Stimulated activated CD4-positive, alpha-beta T cell treated with anti-CD3 and anti-CD28 coated beads, Interleukin-2, amount 100 ng/mL, for 24 hours (primary cell): ENCODE measurements at regions not wholly inside any gene's neighbourhood (a gene's known extent, or its start where the extent isn't known, plus 50 kb on each side); places are given as distances from the start of the nearest gene placed in this dataset.

Experiments
- DNase-seq, 2 donors: peaks; one replicate each; pipeline ENCODE4 v3.0.0-alpha.2; 2020

DNA sequence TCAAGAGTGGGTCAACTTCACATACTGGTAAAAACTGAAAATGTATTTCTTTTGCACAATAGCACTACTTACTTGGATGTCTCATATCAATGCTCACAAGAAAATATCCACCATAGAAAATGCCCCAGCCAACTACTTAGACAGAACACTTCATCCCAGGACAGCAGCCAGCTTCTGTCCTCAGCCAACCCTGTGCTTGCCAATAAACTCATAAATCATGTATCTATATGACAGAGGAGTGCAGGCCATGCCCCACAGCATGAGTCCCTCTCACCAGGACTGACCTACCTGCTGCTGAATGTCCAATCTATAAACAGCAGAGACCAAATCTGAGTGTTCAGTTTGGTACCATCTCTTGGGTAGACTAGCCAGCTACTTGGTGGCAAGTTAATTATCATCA, 179.3 kb downstream of the OMA1 start:
- DNase-seq: no peak

DNA sequence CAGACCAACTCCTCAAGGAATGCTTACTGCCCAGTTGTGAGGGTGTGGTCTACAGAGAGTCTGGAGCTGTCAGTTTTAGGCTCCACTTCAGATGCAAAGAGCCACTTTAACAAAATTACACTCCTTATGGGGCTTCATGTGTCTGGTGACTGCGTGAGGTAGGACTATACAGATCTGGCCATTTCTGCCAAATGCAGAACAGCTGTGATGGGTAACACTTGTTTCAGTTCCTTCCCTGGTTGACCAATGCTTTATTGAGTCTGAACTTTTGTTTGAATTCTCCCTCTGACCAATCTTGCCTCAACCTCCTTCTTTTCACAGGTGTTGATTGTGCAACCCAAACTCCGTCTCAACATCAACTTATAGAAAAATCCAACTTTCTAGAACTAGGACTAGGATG, 181.2 kb downstream of the OMA1 start:
- DNase-seq: no peak

DNA sequence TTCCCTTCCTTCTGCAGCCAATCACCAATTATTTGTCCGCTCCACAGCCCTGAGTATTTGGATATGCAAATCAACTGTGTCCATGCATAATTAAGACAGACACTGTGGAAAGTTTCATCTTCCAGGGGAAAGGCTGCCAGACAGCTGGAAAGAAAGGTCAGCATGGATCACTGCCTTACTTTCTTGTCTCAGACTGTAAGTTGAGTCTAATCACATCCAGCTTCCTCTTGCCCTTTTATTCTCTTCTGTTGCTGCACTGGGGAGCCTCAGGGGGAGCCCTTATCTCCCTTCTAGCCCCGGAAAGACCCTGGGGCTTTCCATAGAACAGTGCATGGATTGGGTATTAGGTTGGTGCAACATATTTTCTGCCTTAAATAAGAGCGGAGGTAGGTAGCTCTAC, 182.9 kb downstream of the OMA1 start:
- no peak for DNase-seq

DNA sequence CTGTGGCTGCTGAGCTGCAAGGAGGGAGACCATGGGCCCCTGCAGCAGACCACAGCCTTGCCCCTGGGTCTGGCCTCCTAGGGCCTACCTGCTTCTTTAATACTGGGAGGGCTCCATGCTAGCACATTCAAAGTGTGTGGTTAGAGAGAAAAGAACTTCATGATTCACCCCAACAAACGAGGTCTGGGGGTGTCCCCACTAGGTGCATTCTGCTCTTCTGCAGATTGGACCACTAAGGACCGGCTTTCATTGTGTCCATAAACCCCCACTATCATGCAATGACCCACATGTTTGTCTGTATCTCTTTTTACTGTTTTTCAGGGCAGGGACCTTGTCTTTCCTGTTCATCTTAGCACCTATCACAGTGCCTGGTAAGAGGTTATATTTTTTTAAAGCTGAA, 185.4 kb downstream of the OMA1 start:
- DNase-seq: no peak

DNA sequence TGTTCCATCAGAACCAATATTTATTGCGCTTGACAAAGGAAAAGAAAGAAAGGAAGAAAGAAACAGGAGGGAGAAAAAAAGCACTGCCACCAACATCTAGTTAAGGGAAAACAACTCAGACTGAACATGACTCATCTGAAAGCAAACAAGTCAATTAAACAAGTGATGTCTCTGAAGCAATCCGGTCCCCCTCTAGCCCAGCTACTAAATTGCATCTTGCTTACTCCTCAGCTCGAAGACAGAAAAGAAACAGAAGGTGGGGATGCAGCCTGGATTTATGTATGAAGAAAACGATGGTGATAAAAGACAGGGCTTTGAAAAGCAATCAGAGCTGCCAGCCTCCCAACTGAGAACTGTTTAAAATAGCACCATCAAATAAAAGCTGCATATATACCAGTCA, 188.2 kb downstream of the OMA1 start:
- no peak for DNase-seq

DNA sequence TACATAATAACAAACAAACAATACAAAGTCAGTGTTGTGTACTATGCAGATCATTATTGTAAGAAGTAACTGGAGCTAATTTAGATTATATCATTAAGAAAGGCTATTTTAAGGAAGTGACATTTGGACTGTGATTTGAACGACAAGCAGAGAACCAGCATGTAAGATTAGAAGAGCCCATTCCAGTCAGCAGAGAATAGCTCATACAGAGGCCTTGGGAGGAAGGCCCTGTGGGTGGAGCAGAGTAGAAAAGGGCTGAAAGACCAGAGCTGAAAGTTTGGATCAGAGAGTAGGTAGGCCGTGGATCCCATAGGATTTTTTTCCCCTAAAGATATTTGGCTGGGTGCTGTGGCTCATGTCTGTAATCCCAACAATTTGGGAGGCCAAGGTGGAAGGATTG, 190.1 kb downstream of the OMA1 start:
- no peak for DNase-seq

DNA sequence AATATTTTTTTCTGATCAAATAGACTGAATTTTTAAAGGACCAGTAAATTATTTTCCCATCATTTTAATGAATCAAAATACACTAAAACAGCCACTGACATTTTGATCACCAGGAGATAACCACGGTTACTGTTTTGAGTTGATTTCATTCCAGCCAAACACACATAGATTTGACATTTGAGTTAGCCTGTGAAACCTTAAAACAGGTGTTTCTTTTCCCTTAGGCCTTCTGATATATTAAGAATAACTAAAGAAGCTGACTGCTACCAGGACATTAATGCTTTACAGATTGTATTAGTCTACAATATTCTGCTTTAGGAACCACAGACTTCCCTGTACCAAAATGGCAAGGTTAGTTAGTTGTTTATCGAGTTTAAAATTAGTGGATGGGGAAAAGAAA, 193.4 kb downstream of the OMA1 start:
- DNase-seq: no peak

DNA sequence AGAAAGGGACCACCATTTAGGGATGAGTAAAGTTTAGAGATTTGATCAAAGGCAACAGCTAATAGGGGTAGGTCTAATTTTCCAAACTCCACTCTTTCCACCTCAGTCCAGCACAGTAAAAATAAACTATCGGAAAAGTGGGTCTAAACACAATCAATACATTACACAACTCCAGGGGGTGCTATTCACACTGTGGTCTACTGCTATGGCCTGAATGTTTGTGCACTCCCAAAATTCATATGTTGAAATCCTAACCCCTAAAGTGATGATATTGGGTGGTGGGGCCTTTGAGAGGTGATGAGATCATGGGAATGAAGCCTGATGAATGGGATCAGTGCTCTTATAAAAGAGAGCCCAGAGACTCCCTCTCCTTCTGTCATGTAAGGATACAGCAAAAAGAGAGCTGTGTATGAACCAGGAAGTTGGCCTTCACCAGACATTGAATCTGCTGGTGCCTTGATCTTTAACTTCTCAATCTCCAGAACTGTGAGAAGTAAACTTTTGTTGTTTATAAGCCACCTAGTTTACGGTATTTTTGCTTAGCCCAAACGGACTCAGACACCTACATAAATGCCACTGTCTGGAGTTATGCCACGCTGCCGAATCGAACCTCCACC, 193.9 kb downstream of the OMA1 start:
- DNase-seq: no peak

DNA sequence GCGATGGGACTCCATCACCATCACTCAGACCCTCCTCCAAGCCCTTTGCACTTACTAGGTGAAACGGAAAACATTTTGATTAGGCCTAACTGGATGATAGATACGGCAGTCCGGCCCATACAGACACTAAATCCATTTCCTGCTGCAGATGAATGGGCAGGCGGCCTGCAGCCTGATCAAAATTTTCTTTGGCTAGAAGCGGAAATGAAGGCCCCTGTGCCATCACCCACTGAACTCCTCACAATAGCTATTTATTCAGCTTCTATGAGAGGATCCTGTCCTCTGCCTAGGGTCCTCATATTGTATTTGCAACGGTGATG, 200.5 kb downstream of the OMA1 start:
- DNase-seq: no peak

DNA sequence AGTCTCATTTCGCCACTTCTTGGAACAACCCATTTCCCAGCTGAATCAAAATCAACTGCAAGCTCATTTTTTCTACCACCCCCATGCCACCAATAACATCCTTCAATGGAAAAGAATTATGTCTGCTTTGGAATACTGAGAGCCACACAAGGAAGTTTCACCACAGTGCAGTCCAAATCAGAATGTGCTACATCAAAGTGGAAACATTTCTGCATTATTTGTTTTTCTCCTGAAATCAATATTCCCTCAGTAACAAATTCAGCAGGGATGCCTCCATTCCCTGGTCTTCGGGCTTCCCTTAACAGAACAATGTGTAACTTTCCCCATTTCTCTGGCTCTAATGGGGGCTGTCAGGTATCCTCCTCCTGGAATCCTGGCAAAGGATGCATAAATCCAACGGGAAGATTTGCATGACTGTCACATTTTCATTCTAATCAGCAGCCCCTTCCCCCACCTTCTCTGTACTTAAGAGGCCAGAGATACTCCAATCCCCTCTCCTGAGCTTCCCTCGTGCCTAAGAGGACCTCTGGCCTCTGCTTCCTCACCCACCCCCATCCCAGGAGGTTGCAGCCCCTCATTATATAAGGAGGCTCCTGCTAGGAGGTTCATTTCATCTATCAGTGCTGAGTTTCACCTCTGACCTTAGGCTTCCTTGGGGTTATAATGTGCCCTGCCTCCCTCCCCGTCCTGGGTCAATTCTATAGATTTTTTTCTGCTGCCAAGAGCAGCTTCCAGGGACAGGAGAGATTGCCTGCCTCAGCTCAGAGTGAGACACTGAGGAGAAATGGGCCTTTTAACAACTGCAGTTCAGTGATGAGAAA, 201.1 kb downstream of the OMA1 start:
- DNase-seq: no peak

DNA sequence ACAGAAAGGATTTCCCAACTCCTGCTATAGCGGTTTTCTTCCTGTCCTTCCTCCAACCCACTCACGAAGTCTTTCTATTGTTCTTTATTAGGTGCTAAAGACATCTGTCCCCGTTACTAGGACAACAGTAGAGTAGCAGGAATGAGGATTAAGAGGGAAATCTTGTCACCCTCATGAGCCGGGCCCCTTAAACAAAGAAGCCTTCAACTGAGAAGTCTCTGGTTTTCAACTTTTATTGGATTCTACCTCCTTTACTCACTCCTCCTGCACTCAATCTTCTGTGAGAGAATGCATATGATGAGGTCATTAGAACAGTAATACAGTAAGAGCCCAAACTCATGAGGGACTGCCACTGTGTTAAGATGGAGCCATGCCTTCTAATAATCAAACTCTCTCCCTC, 206.3 kb downstream of the OMA1 start:
- DNase-seq: no peak

DNA sequence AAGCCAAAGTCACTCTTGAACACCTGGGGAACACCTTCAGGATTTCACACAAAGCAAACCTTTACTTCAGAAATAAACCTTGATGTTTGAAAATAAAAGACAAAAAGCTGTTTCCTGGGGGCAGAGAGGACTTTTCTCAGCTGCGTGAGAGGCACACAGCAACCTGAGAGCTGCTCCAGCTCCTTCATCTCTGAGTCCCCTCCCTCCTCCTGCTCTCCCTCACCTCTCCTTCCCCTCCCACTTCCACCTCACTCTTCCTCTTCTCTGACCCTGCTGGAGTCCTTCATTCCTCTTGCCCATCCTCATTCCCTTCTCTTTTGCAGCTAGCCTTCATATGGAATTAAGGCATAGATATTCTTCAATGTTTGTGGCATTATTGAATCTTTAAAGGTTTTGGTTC, 208.4 kb downstream of the OMA1 start:
- no peak for DNase-seq

DNA sequence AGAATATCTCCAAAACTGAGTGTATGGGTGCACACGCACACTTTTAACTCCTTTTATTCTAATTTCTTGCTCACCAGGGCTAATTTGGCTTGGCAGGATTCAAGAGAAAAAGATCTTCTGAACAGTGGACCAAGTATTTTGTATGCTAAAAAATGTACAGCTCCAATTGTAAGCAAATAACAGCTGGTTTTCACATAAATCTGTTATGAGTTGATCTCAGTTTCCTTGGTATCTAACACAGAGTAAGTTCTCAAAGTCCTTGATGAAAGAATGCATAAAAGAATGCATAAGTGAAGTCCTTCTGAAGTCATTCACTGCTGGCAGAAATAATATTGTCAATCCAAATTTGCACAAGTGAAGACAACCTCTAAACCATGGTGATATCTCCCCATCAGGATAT, 213.0 kb downstream of the OMA1 start:
- DNase-seq: no peak

DNA sequence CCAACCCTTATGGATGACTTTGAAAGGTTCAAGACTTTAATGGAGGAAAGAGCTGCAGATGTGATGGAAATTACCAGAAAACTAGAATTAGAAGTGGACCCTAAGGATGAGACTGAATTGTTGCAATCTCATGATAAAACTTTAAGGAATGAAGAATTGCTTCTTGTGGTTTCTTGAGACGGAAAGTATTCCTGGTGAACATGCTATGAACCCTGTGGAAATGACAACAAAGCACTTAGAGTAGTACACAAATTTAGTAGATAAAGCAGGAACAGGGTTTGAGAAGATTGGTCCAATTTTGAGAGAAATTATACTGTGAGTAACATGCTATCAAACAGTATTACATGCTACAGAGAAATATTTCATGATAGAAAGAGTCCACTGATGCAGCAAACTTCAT, 215.4 kb downstream of the OMA1 start:
- no peak for DNase-seq

DNA sequence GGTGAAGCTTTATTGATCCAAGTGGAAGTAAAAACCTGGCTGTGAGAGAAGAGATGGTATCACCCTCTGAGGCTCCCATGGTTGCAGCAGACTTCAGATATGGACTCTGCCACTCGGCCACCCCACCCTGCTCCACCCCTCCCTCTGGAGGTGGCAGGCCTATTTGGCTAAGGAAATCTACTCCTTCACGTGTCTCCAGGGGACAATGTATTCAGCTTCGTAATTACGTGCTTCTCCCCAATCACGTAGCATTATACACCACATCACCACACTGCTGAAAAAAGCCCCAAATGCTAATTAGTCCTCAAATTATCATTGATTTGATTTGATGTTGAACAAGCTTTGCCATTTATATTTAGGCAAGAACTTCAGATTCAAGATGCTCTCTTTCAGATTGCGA, 220.7 kb downstream of the OMA1 start:
- no peak for DNase-seq

DNA sequence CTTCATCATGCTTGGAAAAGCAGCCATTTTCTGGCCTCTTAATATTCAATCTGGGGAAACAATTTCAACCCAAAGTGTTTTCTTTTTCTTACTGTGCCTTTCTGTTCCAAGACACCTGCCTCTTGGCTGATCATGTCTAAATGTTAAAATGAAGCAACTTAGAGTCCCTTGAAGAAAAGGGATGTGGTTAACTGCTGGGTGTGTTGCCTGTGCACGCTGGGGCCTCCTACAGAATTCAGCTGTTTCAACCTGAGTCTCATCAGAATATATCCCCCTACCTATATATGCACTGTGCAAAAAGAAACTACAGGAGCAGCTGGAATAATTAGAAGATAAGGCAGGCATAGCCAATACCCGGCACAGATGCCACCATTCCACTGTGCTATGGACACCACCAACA, 222.0 kb downstream of the OMA1 start:
- peak in 1 of 2 donors; percentile 2 for DNase-seq

DNA sequence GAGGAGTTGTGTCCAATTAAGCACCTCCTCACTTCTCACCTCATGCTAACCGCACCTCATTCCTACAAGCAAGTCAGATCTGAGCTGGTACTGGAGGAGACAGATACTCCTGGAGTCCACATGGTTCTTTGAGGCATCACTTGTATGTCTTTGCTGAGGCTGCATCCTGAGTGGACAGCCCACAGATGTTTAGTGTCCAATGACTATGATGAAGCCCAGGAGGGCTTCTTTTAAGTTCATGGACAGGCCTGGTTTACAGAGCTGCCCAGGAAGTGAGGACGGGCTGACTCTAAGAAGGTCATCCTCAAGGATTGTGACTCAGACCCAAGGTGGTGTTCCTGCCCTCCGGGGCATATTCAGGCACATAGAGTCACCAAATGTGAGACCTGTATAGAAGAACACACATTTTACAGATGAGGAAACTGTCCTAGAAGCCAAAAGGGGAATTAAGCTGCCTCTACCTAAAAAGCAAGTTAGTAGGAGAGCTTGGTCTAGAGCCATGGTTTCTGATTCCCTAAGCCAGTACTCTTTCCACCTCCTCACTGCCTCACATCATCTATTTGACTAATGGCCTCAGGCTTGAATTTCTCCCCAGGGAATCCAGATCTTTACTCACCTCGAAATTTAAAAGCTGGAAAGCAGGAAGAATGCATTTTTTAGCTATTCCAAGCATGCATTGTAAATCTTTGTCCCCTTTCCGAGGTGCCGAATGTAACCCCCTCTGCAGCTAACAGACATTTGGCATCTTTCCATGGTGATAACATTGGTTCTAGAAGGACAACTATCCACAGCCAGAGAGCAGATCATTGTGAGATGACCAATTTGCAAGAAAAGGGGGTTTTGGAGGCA, 228.1 kb downstream of the OMA1 start:
- no peak for DNase-seq

DNA sequence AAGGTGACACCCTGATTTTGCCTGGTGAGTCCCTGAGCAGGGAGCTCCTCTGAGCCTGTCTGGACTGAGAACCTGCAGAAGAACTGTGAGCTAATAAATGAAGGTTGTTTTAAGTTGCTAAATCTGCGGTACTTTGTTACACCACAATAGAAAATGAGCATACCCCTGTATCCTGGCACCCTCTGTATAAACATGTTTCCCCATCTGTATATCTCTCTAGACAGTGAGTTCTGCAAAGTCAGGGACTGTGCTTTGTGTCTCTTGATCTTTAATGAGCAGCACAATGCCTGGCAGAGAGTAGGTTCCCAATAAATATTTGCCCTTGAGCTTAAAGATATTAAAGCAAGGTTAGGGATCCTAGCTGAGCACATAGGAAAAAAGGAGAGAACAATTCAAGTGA, 228.8 kb downstream of the OMA1 start:
- no peak for DNase-seq

DNA sequence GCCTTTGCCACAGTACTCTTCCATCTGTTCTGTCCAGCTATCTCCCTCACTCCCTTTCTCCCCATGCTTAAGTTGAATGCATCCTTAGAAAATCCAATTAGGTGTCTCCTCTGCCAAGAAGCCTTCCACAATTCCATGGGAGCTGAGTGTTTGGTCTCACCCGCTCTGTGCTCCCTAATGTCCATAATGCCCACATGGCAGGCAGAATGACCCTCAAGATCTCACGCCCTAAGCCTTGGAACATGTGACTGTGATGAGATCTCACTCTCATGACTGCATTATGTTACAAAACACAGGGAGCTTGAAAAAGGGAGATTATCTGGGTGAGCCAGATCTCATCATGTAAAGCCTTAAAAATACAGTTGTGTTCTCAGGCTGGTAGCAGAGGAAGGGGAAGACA, 229.4 kb downstream of the OMA1 start:
- DNase-seq: no peak

DNA sequence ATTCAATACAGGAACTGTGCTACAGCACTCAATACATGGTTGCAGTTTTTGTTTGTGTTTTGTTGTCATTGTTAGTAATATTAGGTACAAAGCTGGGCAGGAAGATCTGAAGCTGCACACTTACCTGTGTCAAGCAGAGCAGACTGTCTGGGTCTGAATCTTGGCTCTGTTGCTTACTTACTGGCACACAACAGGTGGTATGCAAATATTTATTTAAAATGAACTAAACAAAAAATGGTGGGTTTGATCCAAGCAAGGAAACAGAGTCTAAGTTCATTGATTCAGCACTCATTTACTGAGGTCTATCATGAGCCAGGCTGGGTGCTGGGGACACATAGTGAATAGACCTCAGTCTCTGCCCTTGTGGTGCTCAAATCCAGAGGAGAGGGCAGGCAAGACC, 230.4 kb downstream of the OMA1 start:
- no peak for DNase-seq

DNA sequence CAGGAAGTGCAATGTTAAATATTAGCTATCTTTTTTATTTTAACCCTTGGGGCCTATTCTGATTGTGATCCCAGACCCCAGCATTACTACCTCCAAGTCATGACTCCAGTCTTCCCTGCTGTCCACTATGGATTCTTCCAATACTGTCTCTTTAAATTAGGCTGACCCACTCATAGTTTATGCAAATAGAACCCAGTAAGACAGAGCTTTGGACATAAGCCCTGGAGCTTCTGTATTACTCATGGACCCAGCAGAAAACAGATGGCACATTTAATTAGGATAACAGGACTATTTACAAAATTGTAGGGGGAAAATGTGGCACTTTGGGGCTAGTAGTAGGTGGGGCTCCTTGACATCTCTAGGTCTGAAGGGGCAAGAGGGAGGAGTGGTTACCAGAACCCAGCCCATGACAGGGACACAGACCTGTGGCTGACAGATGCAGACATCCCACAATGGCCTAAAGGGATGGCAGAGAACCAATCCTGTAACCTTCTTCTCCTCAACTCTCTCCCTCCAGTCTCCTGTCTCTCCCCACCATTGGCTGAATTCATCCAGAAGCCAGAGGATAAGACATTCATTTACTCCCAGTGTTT, 233.5 kb downstream of the OMA1 start:
- no peak for DNase-seq

DNA sequence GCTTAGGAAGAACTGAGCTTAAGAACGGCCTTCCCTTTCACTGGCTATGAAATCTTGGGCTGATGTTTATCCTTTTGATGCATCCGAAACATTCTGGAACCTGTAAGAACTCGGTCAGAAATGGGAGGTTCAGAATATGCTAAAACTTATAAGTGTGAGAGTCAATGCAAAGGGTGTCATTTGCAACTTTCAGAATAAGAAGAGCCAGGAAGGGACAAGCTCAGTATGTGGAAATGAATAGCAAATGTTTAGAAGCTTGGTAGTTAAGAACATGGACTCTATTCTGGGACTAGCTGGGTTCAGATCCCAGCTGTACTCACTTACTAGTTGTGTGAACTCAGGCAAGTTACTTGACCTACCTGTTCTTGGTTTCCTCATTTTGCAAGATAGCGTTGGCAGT, 234.1 kb downstream of the OMA1 start:
- DNase-seq: no peak

DNA sequence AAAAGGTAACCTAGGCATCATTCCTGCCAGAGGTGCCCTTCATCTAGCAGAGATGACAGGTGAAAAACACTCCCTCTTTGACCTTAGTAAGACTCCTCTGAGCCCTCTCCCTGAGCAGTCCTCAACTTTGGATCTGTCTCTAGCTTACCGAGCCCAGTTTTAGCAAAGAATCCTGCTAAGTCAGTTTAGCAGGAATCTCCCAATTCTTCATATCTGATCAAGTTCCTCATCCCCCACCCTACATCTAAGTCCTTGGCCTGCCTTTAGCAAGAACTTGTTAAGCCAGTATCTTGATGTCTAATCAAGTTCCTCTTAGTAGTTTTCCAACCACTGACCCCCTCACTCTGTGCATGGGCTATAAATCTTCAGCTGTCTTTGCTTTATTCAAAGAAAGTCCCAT, 235.6 kb downstream of the OMA1 start:
- no peak for DNase-seq

DNA sequence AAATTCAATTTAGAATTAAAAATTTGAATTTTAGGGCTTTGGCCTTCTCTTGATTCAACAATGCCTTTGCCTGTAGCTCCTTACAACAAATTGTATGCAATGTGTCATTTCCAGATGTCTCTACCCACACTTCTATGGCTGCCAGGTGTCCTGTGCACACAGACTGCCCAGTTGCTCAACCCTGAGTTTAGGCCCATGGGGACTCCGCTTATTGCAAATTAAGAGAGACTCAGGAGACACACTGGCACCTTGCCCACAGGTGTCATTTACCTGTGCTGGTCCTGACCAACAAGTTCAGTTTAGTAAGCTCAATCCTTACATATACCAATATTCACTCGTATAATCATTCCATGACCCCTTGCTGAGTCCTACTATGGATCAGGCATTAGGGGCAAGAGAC, 236.1 kb downstream of the OMA1 start:
- DNase-seq: no peak
